Daoy (cell line): ENCODE measurements at regions not wholly inside any gene's neighbourhood (a gene's known extent, or its start where the extent isn't known, plus 50 kb on each side); places are given as distances from the start of the nearest gene placed in this dataset.

ENCODE experiments used
- DNase-seq: peaks from one replicate; pipeline ENCODE4 v3.0.0-alpha.2; 2015; ENCODE audit warnings: low read depth

DNA sequence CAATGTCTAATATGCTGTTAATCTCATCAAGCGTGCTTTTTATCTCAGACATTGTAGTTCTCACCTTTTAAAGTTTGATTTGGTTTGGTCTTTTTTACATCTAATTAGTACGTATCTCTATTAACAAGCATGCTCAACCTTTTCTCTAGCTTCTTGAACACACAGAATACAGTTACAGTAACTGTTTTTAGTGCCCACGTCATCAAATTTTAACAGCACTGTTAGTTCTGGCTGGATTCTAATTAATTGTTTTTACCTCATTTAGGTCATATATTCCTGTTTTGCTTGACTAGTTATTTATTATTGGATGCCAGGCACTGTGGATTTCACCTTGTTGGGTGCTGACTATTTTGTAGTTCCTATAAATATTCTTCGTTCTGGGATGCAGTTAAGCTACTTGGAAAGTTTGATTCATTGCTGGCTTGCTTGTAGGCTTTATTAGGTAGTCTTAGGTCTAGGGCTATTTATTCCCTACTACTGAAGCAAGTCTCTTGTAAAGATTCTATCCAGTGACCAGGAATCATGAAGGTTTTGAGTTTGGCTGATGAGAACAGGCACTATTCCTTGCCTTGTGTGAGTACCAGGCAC lies 263.0 kb downstream of the ETAA1 start:
- no peak for DNase-seq

DNA sequence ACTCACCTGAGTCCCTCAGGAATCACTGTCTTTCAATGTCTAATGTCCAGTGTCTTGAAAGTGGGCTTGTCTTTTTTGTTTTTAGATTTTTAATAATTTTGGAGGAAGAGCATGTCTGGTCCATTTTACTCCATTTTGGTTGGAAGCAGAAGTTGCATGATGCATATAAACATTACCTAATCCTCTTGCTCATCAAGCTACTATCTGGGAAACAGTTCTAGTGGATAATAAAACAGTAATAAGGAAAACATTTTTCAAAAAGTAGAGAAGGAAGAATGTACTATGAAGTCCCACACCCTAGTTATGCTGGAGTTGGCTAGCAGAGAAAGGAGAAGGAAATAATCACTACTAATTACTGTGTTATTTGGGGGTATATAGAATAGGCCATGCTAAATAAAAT lies 263.7 kb downstream of the ETAA1 start:
- no peak for DNase-seq

GRCh38 chr2:67662222-67662621 lies 265.1 kb downstream of the ETAA1 start:
- DNase-seq = no peak

- no peak for DNase-seq
Measured at GRCh38 chr2:67663776-67664175, 266.6 kb downstream of the ETAA1 start.

GRCh38 chr2:67666386-67667053 lies 269.4 kb downstream of the ETAA1 start:
- no peak for DNase-seq

GRCh38 chr2:67667054-67667908 lies 270.1 kb downstream of the ETAA1 start:
- no peak for DNase-seq

- DNase-seq = no peak
Measured at GRCh38 chr2:67668538-67668937, 271.4 kb downstream of the ETAA1 start.

- no peak for DNase-seq
Measured at GRCh38 chr2:67669168-67669567, 272.0 kb downstream of the ETAA1 start.

- DNase-seq = no peak
Measured at GRCh38 chr2:67669766-67670165, 272.6 kb downstream of the ETAA1 start.

GRCh38 chr2:67670747-67671183 lies 273.6 kb downstream of the ETAA1 start:
- DNase-seq = no peak

- no peak for DNase-seq
Measured at GRCh38 chr2:67671464-67672450, 274.6 kb downstream of the ETAA1 start.

- DNase-seq = no peak
Measured at GRCh38 chr2:67674668-67675067, 277.5 kb downstream of the ETAA1 start.

DNA sequence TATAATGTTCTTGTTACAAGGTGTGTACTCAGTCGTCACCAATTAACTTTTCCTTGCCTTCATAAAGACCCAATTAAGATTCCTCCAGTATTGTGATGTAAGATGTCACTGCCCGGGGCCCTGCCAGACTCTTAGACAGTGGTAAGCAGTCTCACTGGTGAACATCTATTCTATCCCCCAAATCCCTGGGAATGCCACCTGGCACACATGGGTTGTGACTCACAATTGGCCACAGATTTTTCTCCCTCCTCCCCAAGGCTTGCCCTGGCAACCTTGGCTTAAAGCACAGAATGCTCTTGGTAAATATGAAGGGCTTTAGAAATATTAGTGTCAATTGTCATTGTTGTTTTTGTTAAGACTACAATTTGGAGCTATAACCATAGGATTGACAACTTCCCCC lies 287.9 kb downstream of the ETAA1 start:
- DNase-seq = no peak

- no peak for DNase-seq
Measured at GRCh38 chr2:67686254-67686653, 289.1 kb downstream of the ETAA1 start.

GRCh38 chr2:67689186-67689585 lies 292.1 kb downstream of the ETAA1 start:
- DNase-seq = no peak

GRCh38 chr2:67689651-67690050 lies 292.5 kb downstream of the ETAA1 start:
- no peak for DNase-seq

DNA sequence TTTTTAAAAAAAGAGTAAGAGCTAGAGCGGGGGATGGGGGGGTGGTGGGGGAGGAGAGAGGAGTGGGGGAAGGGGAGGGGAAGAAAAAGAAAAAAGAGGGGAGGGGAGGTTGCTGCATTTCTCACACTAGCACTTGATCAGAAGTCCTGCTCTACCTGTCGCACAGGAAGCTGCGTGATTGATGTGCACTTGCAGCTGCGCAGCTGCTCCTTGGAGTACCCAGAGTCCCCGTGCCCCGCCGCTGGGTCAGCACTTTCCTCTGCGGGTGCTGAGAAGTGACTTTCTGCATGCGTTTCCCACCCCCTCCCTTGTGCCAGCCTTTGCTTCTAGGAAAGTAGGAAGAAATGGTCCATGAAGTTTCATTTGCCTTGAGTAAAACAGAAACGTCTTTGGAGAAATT lies 297.3 kb downstream of the ETAA1 start:
- DNase-seq = no peak

- peak; percentile 15 for DNase-seq
Measured at GRCh38 chr2:67701011-67701410, 303.9 kb downstream of the ETAA1 start.

DNA sequence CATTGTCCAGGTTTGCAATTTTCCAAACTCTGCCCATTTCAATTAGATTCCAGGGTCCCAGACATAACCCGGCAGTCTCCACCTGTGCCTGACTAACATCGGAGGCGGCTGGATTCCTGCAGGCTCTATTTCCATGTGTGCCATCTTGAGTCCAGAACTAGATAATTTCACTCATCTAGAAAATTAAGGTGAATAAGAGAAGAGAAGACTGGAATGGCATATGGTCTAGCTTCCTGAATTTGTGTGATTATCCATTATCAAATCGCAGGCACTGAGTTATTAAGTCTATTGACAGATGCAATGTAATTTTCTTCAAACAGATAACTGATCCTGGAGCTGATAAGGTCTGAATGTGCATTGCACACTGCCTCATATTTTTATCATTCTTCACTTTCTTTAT lies 305.2 kb downstream of the ETAA1 start:
- no peak for DNase-seq

GRCh38 chr2:67702937-67703336 lies 305.8 kb downstream of the ETAA1 start:
- DNase-seq = no peak

GRCh38 chr2:67706082-67706481 lies 308.9 kb downstream of the ETAA1 start:
- no peak for DNase-seq

DNA sequence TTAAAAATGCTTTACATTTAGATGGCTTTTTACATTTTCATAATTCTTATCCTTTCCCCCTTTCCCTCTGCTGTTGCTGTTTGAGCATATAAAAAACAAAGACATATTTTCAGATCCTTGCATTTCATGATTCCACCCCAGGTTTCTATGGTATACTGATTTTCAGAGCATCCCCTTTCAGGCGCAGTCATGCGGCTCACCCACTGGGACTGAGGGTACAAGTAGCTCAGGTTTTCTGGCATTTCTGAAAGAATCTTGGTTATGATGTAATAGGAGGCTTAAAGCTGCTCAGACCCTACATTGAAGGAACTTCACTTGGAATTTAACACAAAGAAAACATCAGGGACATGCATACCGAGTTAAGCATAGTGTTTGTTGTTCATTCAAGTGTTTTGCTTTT lies 310.8 kb downstream of the ETAA1 start:
- no peak for DNase-seq
